ENCODE measurements at regions not wholly inside any gene's neighbourhood (a gene's known extent, or its start where the extent isn't known, plus 50 kb on each side); places are given as distances from the start of the nearest gene placed in this dataset.

DNA sequence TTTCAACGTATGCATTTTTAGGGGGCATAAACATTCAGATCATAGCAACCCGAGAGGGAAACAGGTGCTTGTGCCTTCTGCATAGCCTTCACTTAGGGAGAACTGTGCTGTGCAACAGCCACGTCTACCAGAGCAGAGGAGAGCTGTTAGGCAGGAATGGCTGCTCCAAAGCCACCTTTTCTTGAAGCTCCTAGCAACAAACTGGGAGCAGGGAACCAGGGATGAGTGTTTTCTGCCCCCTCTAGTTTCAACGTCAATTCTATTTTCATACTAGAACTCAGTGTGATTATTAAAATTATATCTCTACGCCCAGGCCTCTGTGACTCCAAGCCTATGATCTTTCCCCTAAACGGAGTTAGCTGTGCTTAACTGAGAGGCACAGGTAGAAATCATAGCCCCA is 290.0 kb downstream of the HAPSTR1 start:
- no peak overlapping the region for H3K4me3 Mint-ChIP-seq
- H3K27me3 Mint-ChIP-seq = no peaks in the 10 kb centered on the region
- no peak for DNase-seq
- H3K27ac Mint-ChIP-seq = no peak overlapping the region
- no peaks in the 10 kb centered on the region for H3K4me1 Mint-ChIP-seq
- no peaks in the 10 kb centered on the region for H3K9me3 Mint-ChIP-seq
- H3K36me3 Mint-ChIP-seq (ENCODE audit: low read depth) = no peaks in the 10 kb centered on the region
- intact Hi-C loops (cut with micrococcal nuclease) = no loop called here

GRCh38 chr16:9381905-9382304 is 290.5 kb downstream of the HAPSTR1 start:
- no peak overlapping the region for H3K4me3 Mint-ChIP-seq
- intact Hi-C loops (cut with micrococcal nuclease) = no loop called here
- DNase-seq = no peak
- H3K9me3 Mint-ChIP-seq = no peaks in the 10 kb centered on the region
- H3K27me3 Mint-ChIP-seq = no peaks in the 10 kb centered on the region
- no peaks in the 10 kb centered on the region for H3K4me1 Mint-ChIP-seq
- H3K27ac Mint-ChIP-seq = no peak overlapping the region
- no peaks in the 10 kb centered on the region for H3K36me3 Mint-ChIP-seq (ENCODE audit: low read depth)

- Mint-ChIP-seq H3K36me3 (ENCODE audit: low read depth) (no peaks in the 10 kb centered on the region), H3K4me3 (no peak overlapping the region), H3K9me3 (peaks cover 5% of the 10 kb centered on the region), H3K4me1 (no peaks in the 10 kb centered on the region), H3K27ac (no peak overlapping the region), H3K27me3 (no peaks in the 10 kb centered on the region)
- intact Hi-C loops (cut with micrococcal nuclease) = no loop called here
- no peak for DNase-seq
Measured at GRCh38 chr16:9383281-9383680, 291.8 kb downstream of the HAPSTR1 start.

- no peak overlapping the region for H3K27ac Mint-ChIP-seq
- intact Hi-C loops (cut with micrococcal nuclease) = no loop called here
- H3K27me3 Mint-ChIP-seq = no peaks in the 10 kb centered on the region
- DNase-seq = no peak
- H3K9me3 Mint-ChIP-seq = peaks cover 10% of the 10 kb centered on the region
- H3K4me1 Mint-ChIP-seq = no peaks in the 10 kb centered on the region
- no peak overlapping the region for H3K4me3 Mint-ChIP-seq
- H3K36me3 Mint-ChIP-seq (ENCODE audit: low read depth) = no peaks in the 10 kb centered on the region
Measured at GRCh38 chr16:9384141-9384540, 292.7 kb downstream of the HAPSTR1 start.

DNA sequence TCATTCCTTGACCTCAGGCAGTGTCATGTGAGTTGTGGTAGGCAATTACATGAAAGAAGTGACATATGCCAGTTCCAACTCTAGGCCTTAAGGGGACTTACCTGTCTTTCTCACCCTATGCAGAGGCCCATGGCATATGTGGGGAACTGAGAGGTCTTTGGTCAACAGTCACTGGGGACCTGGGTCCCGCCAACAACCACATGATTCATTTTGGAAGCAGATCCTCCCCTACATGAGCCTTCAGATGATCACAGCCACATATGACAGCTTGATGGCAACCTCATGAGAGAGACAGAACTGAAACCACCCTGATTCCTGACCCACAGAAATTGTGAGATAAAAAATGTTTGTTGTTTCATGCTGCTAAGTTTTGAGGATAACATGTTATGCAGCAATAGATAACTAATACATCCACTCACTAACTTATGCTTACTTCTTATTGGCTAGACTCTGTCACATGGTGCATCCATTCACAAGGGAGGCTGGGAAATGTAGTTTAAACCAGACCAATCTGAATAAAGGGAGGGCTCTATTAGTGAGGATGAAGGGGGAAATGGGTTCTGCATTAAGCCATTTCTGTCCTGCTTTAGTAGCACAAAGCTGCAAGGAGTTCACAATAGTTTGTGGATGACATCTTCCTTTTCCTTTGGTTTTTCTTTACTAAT is 298.2 kb downstream of the HAPSTR1 start:
- Mint-ChIP-seq H3K9me3 (peaks cover 10% of the 10 kb centered on the region), H3K27me3 (no peaks in the 10 kb centered on the region), H3K27ac (no peak overlapping the region), H3K36me3 (ENCODE audit: low read depth) (no peaks in the 10 kb centered on the region), H3K4me3 (no peak overlapping the region), H3K4me1 (no peaks in the 10 kb centered on the region)
- intact Hi-C loops (cut with micrococcal nuclease) = no loop called here
- DNase-seq = no peak

DNA sequence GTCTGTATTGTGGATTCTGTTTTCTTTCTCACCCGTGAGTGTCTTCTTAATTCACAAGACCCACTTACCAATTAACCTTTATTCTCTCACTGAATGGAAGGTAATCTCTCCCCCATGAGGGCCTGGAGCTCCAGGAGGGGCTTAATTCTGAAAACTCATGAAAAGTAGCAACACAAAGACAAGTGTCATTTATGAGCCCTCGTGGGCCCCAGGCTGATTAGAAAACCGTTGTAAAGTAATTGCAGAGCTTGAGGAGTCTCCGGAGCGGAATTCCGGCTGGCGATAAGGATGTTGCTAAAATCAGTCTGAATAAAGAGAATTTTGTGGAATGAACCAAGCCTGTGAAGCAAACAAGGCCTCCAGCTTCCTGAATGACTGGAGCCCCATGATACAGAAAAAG is 301.5 kb downstream of the HAPSTR1 start:
- Mint-ChIP-seq H3K4me3 (no peak overlapping the region), H3K27ac (no peak overlapping the region), H3K27me3 (no peaks in the 10 kb centered on the region), H3K36me3 (ENCODE audit: low read depth) (no peaks in the 10 kb centered on the region), H3K9me3 (peaks cover 7% of the 10 kb centered on the region), H3K4me1 (no peaks in the 10 kb centered on the region)
- DNase-seq = no peak
- intact Hi-C loops (cut with micrococcal nuclease) = no loop called here

GRCh38 chr16:9393591-9393990 is 302.1 kb downstream of the HAPSTR1 start:
- Mint-ChIP-seq H3K9me3 (peaks cover 4% of the 10 kb centered on the region), H3K4me1 (no peaks in the 10 kb centered on the region), H3K27me3 (no peaks in the 10 kb centered on the region), H3K36me3 (ENCODE audit: low read depth) (no peaks in the 10 kb centered on the region), H3K27ac (no peak overlapping the region), H3K4me3 (no peak overlapping the region)
- intact Hi-C loops (cut with micrococcal nuclease) = no loop called here
- no peak for DNase-seq

- no peak overlapping the region for H3K27ac Mint-ChIP-seq
- intact Hi-C loops (cut with micrococcal nuclease) = no loop called here
- H3K4me1 Mint-ChIP-seq = no peaks in the 10 kb centered on the region
- no peaks in the 10 kb centered on the region for H3K27me3 Mint-ChIP-seq
- H3K36me3 Mint-ChIP-seq (ENCODE audit: low read depth) = no peaks in the 10 kb centered on the region
- H3K9me3 Mint-ChIP-seq = no peaks in the 10 kb centered on the region
- H3K4me3 Mint-ChIP-seq = no peak overlapping the region
- no peak for DNase-seq
Measured at GRCh38 chr16:9395958-9396359, 304.5 kb downstream of the HAPSTR1 start.

- Mint-ChIP-seq H3K4me1 (no peaks in the 10 kb centered on the region), H3K4me3 (no peak overlapping the region), H3K36me3 (ENCODE audit: low read depth) (no peaks in the 10 kb centered on the region), H3K27ac (no peak overlapping the region), H3K9me3 (no peaks in the 10 kb centered on the region), H3K27me3 (no peaks in the 10 kb centered on the region)
- intact Hi-C loops (cut with micrococcal nuclease) = no loop called here
- DNase-seq = no peak
Measured at GRCh38 chr16:9399573-9399972, 308.1 kb downstream of the HAPSTR1 start.

GRCh38 chr16:9401173-9401572 is 309.7 kb downstream of the HAPSTR1 start:
- H3K36me3 Mint-ChIP-seq (ENCODE audit: low read depth) = no peaks in the 10 kb centered on the region
- no peaks in the 10 kb centered on the region for H3K9me3 Mint-ChIP-seq
- no peaks in the 10 kb centered on the region for H3K4me1 Mint-ChIP-seq
- H3K4me3 Mint-ChIP-seq = no peak overlapping the region
- intact Hi-C loops (cut with micrococcal nuclease) = no loop called here
- DNase-seq = no peak
- no peak overlapping the region for H3K27ac Mint-ChIP-seq
- H3K27me3 Mint-ChIP-seq = no peaks in the 10 kb centered on the region

DNA sequence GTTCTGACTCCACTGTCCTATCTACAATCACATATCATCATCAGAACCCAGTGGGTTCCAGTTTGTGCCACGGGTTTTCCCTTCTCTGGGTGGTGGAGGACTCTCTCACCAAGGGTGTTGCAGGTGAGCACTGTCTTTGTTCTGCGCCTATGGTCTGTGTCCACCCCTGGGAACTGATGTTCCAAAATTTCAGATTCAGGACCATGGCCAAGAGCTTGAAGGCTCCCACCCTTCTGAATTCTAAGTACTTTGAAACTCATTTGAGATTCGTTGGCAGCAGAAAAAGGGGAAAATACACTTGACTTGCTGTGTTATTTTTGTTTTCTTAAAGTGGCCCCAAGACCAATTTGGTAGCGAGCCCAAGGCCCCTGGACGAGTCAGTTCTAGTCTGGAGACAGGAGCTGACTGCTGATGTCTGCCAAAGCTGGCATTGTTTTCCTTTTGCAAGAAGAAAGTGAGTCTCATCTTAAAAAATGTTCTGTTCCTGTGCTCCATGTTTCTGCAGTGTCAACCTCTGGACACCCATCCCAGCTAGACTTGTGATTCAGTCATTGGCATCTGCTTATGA is 310.9 kb downstream of the HAPSTR1 start:
- Mint-ChIP-seq H3K9me3 (no peaks in the 10 kb centered on the region), H3K27me3 (no peaks in the 10 kb centered on the region), H3K4me3 (no peak overlapping the region), H3K27ac (no peak overlapping the region), H3K36me3 (ENCODE audit: low read depth) (no peaks in the 10 kb centered on the region), H3K4me1 (no peaks in the 10 kb centered on the region)
- DNase-seq = no peak
- intact Hi-C loops (cut with micrococcal nuclease) = no loop called here

GRCh38 chr16:9404811-9405210 is 313.4 kb downstream of the HAPSTR1 start:
- H3K9me3 Mint-ChIP-seq = no peaks in the 10 kb centered on the region
- intact Hi-C loops (cut with micrococcal nuclease) = no loop called here
- no peak overlapping the region for H3K4me3 Mint-ChIP-seq
- no peaks in the 10 kb centered on the region for H3K36me3 Mint-ChIP-seq (ENCODE audit: low read depth)
- H3K4me1 Mint-ChIP-seq = no peaks in the 10 kb centered on the region
- H3K27me3 Mint-ChIP-seq = no peaks in the 10 kb centered on the region
- DNase-seq = no peak
- H3K27ac Mint-ChIP-seq = no peak overlapping the region

DNA sequence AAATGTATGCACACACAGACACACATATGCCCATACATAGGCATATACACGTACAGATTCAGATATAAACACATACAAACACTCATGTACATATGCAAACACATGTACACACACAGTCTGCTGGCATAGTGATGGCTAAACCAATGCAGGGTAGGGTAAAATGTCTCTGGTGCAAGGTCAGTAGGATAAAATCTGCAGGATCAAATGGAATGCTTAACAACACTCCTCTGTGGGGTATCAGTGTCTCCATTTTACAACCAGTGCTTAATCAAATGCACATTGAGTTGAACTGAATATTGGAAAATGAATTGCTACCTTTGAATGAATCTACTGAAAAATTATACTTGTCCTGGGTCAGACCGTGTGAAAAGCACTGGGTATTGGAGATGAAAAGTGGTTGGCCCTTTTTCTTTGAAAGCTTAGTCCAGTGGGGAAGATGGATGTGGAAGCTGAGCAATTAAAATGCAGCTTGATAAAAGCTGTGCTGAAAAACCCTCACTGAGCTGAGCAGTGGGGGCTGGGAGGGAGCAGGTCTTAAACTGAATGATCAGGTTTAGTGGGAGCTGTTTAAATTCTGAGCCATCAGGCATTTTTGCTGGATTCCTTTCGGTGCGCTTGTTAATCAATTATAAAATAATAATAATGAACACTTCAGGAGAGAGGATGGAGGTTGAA is 314.7 kb downstream of the HAPSTR1 start:
- no peaks in the 10 kb centered on the region for H3K36me3 Mint-ChIP-seq (ENCODE audit: low read depth)
- no peak overlapping the region for H3K4me3 Mint-ChIP-seq
- intact Hi-C loops (cut with micrococcal nuclease) = no loop called here
- no peaks in the 10 kb centered on the region for H3K27me3 Mint-ChIP-seq
- DNase-seq = no peak
- H3K9me3 Mint-ChIP-seq = no peaks in the 10 kb centered on the region
- H3K27ac Mint-ChIP-seq = no peak overlapping the region
- no peaks in the 10 kb centered on the region for H3K4me1 Mint-ChIP-seq

GRCh38 chr16:9407206-9407758 is 315.8 kb downstream of the HAPSTR1 start:
- intact Hi-C loops (cut with micrococcal nuclease) = no loop called here
- H3K36me3 Mint-ChIP-seq (ENCODE audit: low read depth) = no peaks in the 10 kb centered on the region
- no peaks in the 10 kb centered on the region for H3K4me1 Mint-ChIP-seq
- H3K9me3 Mint-ChIP-seq = no peaks in the 10 kb centered on the region
- H3K27ac Mint-ChIP-seq = no peak overlapping the region
- DNase-seq = no peak
- H3K4me3 Mint-ChIP-seq = no peak overlapping the region
- H3K27me3 Mint-ChIP-seq = no peaks in the 10 kb centered on the region
